GM12878 (cell line): ENCODE measurements at regions not wholly inside any gene's neighbourhood (a gene's known extent, or its start where the extent isn't known, plus 50 kb on each side); places are given as distances from the start of the nearest gene placed in this dataset.

Source experiments
- ATAC-seq: fragments of 200-7000 bp; cut with Tn5 transposase; 3 replicates; pipeline ENCODE4 v1.9.1; 2020; ENCODE audit warnings: mild to moderate bottlenecking, moderate library complexity
- BruUV-seq: library from RNA; stranded (reverse); fragments of 400-500 nt; replicated peaks from 2 replicates; lab custom pipeline; 2021; lab: Mats Ljungman, UMichigan
- CTCF ChIA-PET: fragments of 300-600 bp; sonication (Branson Sonifier 250); formaldehyde crosslinking; extraction: SDS; loops from one replicate; lab custom pipeline; 2021; ENCODE audit warnings: inconsistent platforms; lab: Yijun Ruan, JAX
- POLR2A ChIA-PET: fragments of 350-600 bp; formaldehyde crosslinking; extraction: SDS; loops from one replicate; lab custom pipeline; 2021; ENCODE audit warnings: inconsistent platforms; lab: Charles Lee
- RAD21 ChIA-PET: fragments of 300-600 bp; sonication (Branson Sonifier 250); formaldehyde crosslinking; loops from one replicate; lab custom pipeline; 2023; ENCODE audit warnings: antibody characterized with exemption; ENCODE audit not compliant: unreplicated experiment; lab: Charles Lee
- SMC1A ChIA-PET: fragments of 300-600 bp; sonication (Branson Sonifier 250); formaldehyde crosslinking; loops from one replicate; lab custom pipeline; 2023; ENCODE audit not compliant: unreplicated experiment, uncharacterized antibody; lab: Charles Lee
- DNase-seq: peaks from one replicate; pipeline ENCODE4 v3.0.0-alpha.2; 2011; ENCODE audit warnings: low read depth, low spot score
- FAIRE-seq: peaks from 3 replicates; lab custom pipeline; 2011; peaks lifted over from hg19 to GRCh38; lab: Jason Lieb, UNC
- H2AFZ ChIP-seq: 2 replicates; pipeline ENCODE4 v1.6.0; 2011; ENCODE audit warnings: low read depth, low read length, control low read depth; ENCODE audit not compliant: control insufficient read depth
- H3K27ac ChIP-seq: 2 replicates; pipeline ENCODE4 v1.5.1; 2011; ENCODE audit warnings: control low read depth; ENCODE audit not compliant: control insufficient read depth, insufficient read depth
- H3K27me3 ChIP-seq, 2 experiments: replicated peaks in 1 of 2; 2 replicates each; pipeline versions ENCODE4 v1.6.0 to v1.6.1; 2011; ENCODE audit warnings: low read length in 1 of 2; ENCODE audit not compliant: control insufficient read depth in 2 of 2, insufficient read depth in 2 of 2
- H3K36me3 ChIP-seq, 2 experiments: 2 replicates each; pipeline ENCODE4 v1.5.1; 2011; ENCODE audit warnings: low read length in 1 of 2; ENCODE audit not compliant: control insufficient read depth in 2 of 2, insufficient read depth in 2 of 2
- H3K4me1 ChIP-seq: 2 replicates; pipeline ENCODE4 v1.6.1; 2011; ENCODE audit warnings: mild to moderate bottlenecking, low read length, moderate library complexity, mixed read lengths; ENCODE audit not compliant: control insufficient read depth, insufficient read depth
- H3K4me2 ChIP-seq: 2 replicates; pipeline ENCODE4 v1.6.0; 2011; ENCODE audit warnings: control low read depth; ENCODE audit not compliant: control insufficient read depth, insufficient read depth
- H3K4me3 ChIP-seq: fragments of 200-600 bp; sonication (generic); 2 replicates; pipeline ENCODE4 v1.5.1; 2016
- H3K79me2 ChIP-seq: 2 replicates; pipeline ENCODE4 v1.6.0; 2011; ENCODE audit warnings: low read length; ENCODE audit not compliant: control insufficient read depth, insufficient read depth
- H3K9ac ChIP-seq: 2 replicates; pipeline ENCODE4 v1.8.0; 2011; ENCODE audit warnings: low read length, control low read depth, mixed read lengths; ENCODE audit not compliant: control insufficient read depth, insufficient read depth
- H3K9me3 ChIP-seq: replicated peaks from 3 replicates; pipeline ENCODE4 v1.5.1; 2011; ENCODE audit warnings: mild to moderate bottlenecking, low read length; ENCODE audit not compliant: control insufficient read depth, insufficient read depth
- H4K20me1 ChIP-seq: 2 replicates; pipeline ENCODE4 v1.6.0; 2011; ENCODE audit not compliant: control insufficient read depth, insufficient read depth
- TCF12 ChIP-seq: IDR thresholded peaks from 2 replicates; pipeline ENCODE4 v1.6.1; 2011; ENCODE audit warnings: low read depth, mild to moderate bottlenecking, low read length
- WGBS: methylation state at CpG from one replicate; pipeline ENCODE4 v1.1.6; 2016; ENCODE audit warnings: low lambda C conversion rate; ENCODE audit not compliant: insufficient replicate concordance, insufficient coverage; ENCODE audit errors: missing lambda C conversion rate; 5-methylcytosine and 5-hydroxymethylcytosine counted together
- in situ Hi-C: fragments of 300-500 bp; cut with MboI; formaldehyde crosslinking; loops from 9 replicates; pipeline ENCODE4 v1.14.3; 2018; ENCODE audit warnings: mixed read lengths
- intact Hi-C: fragments of 100-400 bp; cut with micrococcal nuclease; formaldehyde crosslinking; loops from one replicate; pipeline ENCODE4 v1.14.2; 2022; ENCODE audit not compliant: unreplicated experiment
- TF ChIP-seq, protein P1 (sequence below): fragments of 450-650 bp; IDR thresholded peaks from 2 replicates; pipeline ENCODE4 v1.6.1; 2017; ENCODE audit warnings: antibody characterized with exemption, mild to moderate bottlenecking, moderate library complexity

DNA sequence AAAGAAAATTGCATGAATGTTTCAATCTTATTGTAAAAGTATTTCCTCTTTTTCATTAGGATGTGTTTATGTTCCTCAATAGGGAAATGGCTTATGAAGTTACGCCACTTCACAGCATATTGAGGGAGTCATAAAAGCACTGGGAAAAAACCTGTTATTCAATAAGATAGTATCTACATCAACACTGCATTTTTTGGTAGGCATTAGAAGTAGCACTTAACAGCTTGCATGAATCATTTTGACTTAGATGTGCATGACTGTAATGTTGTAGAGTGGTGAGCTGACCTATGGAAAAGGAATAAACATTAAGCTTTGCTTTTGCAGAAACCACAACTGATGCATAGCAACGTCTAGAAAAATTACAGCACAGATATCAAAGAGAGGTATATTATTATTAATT lies 111.2 kb upstream of the GRXCR1 start (continued):
- TF ChIP-seq, protein P1, sequence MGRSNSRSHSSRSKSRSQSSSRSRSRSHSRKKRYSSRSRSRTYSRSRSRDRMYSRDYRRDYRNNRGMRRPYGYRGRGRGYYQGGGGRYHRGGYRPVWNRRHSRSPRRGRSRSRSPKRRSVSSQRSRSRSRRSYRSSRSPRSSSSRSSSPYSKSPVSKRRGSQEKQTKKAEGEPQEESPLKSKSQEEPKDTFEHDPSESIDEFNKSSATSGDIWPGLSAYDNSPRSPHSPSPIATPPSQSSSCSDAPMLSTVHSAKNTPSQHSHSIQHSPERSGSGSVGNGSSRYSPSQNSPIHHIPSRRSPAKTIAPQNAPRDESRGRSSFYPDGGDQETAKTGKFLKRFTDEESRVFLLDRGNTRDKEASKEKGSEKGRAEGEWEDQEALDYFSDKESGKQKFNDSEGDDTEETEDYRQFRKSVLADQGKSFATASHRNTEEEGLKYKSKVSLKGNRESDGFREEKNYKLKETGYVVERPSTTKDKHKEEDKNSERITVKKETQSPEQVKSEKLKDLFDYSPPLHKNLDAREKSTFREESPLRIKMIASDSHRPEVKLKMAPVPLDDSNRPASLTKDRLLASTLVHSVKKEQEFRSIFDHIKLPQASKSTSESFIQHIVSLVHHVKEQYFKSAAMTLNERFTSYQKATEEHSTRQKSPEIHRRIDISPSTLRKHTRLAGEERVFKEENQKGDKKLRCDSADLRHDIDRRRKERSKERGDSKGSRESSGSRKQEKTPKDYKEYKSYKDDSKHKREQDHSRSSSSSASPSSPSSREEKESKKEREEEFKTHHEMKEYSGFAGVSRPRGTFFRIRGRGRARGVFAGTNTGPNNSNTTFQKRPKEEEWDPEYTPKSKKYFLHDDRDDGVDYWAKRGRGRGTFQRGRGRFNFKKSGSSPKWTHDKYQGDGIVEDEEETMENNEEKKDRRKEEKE: no peak
- TF ChIP-seq, all 136 proteins: peak for 0

DNA sequence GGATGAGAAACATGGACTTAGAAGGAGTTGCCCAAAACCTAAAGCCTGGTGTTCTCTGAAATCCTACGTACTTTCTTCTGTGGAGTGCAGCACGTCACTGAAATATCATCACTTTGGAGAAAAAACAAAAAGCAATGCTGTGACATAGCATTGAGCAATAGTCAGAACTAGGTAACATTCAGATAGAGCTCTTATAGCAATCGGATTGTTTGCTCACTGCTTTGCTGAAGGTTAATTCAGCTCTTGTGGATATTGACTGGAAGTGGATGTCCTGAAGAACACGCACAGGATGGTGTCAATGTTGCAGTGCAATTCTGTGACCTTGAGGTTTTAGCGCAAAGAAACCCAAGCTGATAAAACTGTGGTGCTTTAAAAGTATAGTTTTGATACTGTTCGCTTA lies 114.2 kb upstream of the GRXCR1 start:
- FAIRE-seq: no peak
- 30% methylated on average over 6 of the region's 6 CpGs for WGBS
- CTCF ChIA-PET: interaction anchor here (1.0 kb wide), 1 partner anchor 10 kb away, joined by 3 read pairs; no protein-coding TSS in a partner anchor

More for the DNA sequence above, 114.2 kb upstream of the GRXCR1 start:
- Histone ChIP-seq H3K4me3 (no peak overlapping the region), H3K36me3 (no peaks in the 10 kb centered on the region), H3K27me3 (no peaks in the 10 kb centered on the region), H3K4me2 (no peak overlapping the region), H3K9me3 (no peaks in the 10 kb centered on the region), H3K79me2 (no peaks in the 10 kb centered on the region), H4K20me1 (no peaks in the 10 kb centered on the region), H3K27ac (no peak overlapping the region), H3K4me1 (no peaks in the 10 kb centered on the region), H2AFZ (no peak overlapping the region), H3K9ac (no peak overlapping the region)
- TF ChIP-seq TCF12: no peak
- DNase-seq (no peak), ATAC-seq (no peak)
- ChIA-PET RAD21 (no interaction called here), SMC1A (interaction anchor here (0.9 to 1.9 kb wide), 2 partner anchors 209 to 212 kb away, joined by 4 to 6 read pairs; no protein-coding TSS in a partner anchor), POLR2A (no interaction called here)
- BruUV-seq: no TSS peak
- intact Hi-C loops: no loop called here
- in situ Hi-C loops: no loop called here
